ENCODE measurements at regions not wholly inside any gene's neighbourhood (a gene's known extent, or its start where the extent isn't known, plus 50 kb on each side); places are given as distances from the start of the nearest gene placed in this dataset.

DNA sequence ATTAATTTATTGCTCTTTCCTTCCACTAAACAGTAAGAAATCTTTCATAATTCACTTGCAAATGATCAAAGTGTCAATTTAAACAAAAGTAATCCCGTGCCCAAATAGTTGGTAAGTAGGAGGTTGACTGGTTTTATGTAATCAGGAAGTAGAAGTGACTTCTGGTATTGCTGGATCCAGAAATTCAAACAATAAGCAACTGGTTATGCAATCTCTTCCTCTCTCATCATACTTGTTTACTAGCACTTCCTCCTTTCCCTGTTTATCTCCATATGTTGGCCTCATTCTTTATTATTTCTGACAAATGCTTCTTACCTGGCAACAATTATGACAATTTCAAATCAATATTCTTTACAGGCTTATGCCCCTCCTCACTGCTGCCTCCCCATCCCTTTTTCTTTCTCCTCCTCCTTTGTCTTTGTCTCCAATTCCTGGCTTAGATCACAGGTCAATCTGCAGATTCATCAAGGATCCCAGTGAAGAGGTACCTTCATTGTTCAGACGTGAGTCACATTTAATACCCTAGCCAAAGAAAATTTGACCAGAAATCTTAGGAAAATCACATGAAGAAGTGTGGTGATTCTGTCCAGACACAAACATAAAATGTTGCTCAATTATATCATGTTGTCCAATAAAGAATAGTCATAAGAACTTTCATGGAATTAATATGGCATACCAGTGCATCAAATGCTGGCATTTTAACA, 323.2 kb upstream of the PCDH7 start:
- H3K9me2 ChIP-seq (replicated peaks; ENCODE audit: insufficient read depth) = no peaks in the 10 kb centered on the region
- no peak overlapping the region for H3K4me3 ChIP-seq
- H3K27me3 ChIP-seq = no peaks in the 10 kb centered on the region
- DNase-seq (ENCODE audit: low spot score) = no peak
- H3K4me2 ChIP-seq = no peak overlapping the region
- 65% methylated on average over 2 of the region's 2 CpGs for WGBS (ENCODE audit: low lambda C conversion rate, missing lambda C conversion rate)
- H3K79me2 ChIP-seq = no peaks in the 10 kb centered on the region
- H3K4me1 ChIP-seq (ENCODE audit: insufficient read depth) = no peaks in the 10 kb centered on the region
- TF ChIP-seq EZH2 (IDR thresholded peaks at IDR 0.05; ENCODE audit: borderline replicate concordance) (no peak), EZH2phosphoT487 (IDR thresholded peaks at IDR 0.05; ENCODE audit: low read depth, severe bottlenecking, unreplicated experiment) (no peak), CTCF (IDR thresholded peaks at IDR 0.05; ENCODE audit: poor library complexity) (no peak)
- H3K27ac ChIP-seq = no peak overlapping the region
- H3K36me3 ChIP-seq (replicated peaks; ENCODE audit: insufficient read depth, low read depth) = no peaks in the 10 kb centered on the region
- H3K9me3 ChIP-seq (ENCODE audit: low read depth) = no peaks in the 10 kb centered on the region
- H2AFZ ChIP-seq = no peak overlapping the region
- no peaks in the 10 kb centered on the region for H4K20me1 ChIP-seq (ENCODE audit: insufficient read depth, poor library complexity, severe bottlenecking)

DNA sequence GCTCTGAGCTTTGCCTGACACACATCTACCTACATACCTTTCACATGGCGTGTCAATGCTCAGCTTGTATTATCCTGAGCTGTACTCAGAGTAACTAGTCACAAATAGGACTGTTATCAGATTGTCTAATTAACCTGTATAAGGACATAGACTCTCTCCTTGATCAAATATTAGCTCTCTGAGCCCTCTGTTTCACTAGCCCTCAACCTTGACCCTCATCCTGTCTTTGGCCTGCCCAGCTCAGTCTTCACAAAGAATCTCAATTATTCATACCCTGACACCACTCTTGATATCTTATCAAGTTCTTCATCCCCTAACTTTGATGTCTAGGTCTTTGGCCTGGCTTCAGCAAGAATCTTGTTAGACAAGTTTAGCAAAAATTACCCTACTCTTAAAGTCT, 320.7 kb upstream of the PCDH7 start:
- Histone ChIP-seq H3K4me2 (no peak overlapping the region), H3K4me3 (no peak overlapping the region), H3K36me3 (replicated peaks; ENCODE audit: insufficient read depth, low read depth) (no peaks in the 10 kb centered on the region), H3K9me3 (ENCODE audit: low read depth) (no peaks in the 10 kb centered on the region), H3K79me2 (no peaks in the 10 kb centered on the region), H2AFZ (no peak overlapping the region), H3K9me2 (replicated peaks; ENCODE audit: insufficient read depth) (no peaks in the 10 kb centered on the region), H3K4me1 (ENCODE audit: insufficient read depth) (no peaks in the 10 kb centered on the region), H3K27ac (no peak overlapping the region), H3K27me3 (no peaks in the 10 kb centered on the region), H4K20me1 (ENCODE audit: insufficient read depth, poor library complexity, severe bottlenecking) (no peaks in the 10 kb centered on the region)
- TF ChIP-seq CTCF (IDR thresholded peaks at IDR 0.05; ENCODE audit: poor library complexity) = no peak
- peak; percentile 4 for DNase-seq (ENCODE audit: low spot score)
- 81% methylated on average over 1 of the region's 1 CpG for WGBS (ENCODE audit: low lambda C conversion rate, missing lambda C conversion rate)

DNA sequence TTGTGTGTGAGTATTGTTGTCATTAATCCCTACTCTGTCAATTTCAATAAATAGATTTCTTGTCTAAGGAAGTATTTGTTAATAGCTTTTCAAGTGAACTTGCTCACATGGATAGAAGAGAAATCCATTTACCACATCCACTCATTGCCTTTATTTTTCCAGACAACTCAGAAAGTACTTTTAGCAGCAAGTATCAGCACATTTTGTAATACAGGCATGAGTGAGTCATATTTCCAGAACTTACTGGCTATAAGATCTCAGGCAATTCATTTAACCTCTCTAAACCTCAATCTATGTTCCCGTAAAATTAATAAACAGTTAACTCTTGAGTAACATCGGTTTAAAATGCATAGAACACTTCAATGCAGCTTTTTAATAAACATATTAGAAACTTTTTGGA, 317.9 kb upstream of the PCDH7 start:
- Histone ChIP-seq H3K79me2 (no peaks in the 10 kb centered on the region), H3K27me3 (no peaks in the 10 kb centered on the region), H3K4me1 (ENCODE audit: insufficient read depth) (no peaks in the 10 kb centered on the region), H3K9me3 (ENCODE audit: low read depth) (no peaks in the 10 kb centered on the region), H4K20me1 (ENCODE audit: insufficient read depth, poor library complexity, severe bottlenecking) (no peaks in the 10 kb centered on the region), H3K4me3 (no peak overlapping the region), H3K36me3 (replicated peaks; ENCODE audit: insufficient read depth, low read depth) (no peaks in the 10 kb centered on the region), H3K4me2 (no peak overlapping the region), H3K9me2 (replicated peaks; ENCODE audit: insufficient read depth) (no peaks in the 10 kb centered on the region), H2AFZ (no peak overlapping the region), H3K27ac (no peak overlapping the region)
- TF ChIP-seq EZH2 (IDR thresholded peaks at IDR 0.05; ENCODE audit: borderline replicate concordance) (no peak), EZH2phosphoT487 (IDR thresholded peaks at IDR 0.05; ENCODE audit: low read depth, severe bottlenecking, unreplicated experiment) (no peak), CTCF (IDR thresholded peaks at IDR 0.05; ENCODE audit: poor library complexity) (no peak)
- no peak for DNase-seq (ENCODE audit: low spot score)
- WGBS (ENCODE audit: low lambda C conversion rate, missing lambda C conversion rate) = 92% methylated on average over 2 of the region's 2 CpGs

DNA sequence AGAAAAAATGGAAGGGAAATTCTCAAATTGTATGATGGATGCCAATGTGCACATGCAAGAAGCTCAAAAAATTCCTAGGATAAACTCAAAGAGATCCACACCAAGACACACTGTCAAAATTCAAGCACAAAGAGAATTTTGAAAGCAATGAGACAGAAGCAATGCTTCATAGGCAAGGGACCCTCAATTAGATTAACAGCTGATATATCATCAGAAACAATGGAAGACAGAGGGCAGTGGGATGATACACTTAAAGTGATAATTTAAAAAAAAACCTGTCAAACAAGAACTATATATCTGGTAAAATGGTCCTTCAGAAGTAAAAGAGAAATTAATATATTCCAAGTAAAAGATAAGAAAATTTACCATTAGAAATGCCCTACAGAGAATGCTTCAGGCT, 306.3 kb upstream of the PCDH7 start:
- Histone ChIP-seq H4K20me1 (ENCODE audit: insufficient read depth, poor library complexity, severe bottlenecking) (no peaks in the 10 kb centered on the region), H3K36me3 (replicated peaks; ENCODE audit: insufficient read depth, low read depth) (no peaks in the 10 kb centered on the region), H3K9me3 (ENCODE audit: low read depth) (peaks cover 6% of the 10 kb centered on the region), H3K27ac (no peak overlapping the region), H3K4me1 (ENCODE audit: insufficient read depth) (no peaks in the 10 kb centered on the region), H3K79me2 (no peaks in the 10 kb centered on the region), H3K4me3 (no peak overlapping the region), H2AFZ (no peak overlapping the region), H3K9me2 (replicated peaks; ENCODE audit: insufficient read depth) (no peaks in the 10 kb centered on the region), H3K27me3 (no peaks in the 10 kb centered on the region), H3K4me2 (no peak overlapping the region)
- no peak for DNase-seq (ENCODE audit: low spot score)
- TF ChIP-seq EZH2 (IDR thresholded peaks at IDR 0.05; ENCODE audit: borderline replicate concordance) = no peak

Data from hepatocyte (in vitro differentiated cells).